GM19438 (cell line): ENCODE measurements at regions not wholly inside any gene's neighbourhood (a gene's known extent, or its start where the extent isn't known, plus 50 kb on each side); places are given as distances from the start of the nearest gene placed in this dataset.

ENCODE experiments used
- ATAC-seq: cut with Tn5 transposase; IDR thresholded peaks from one replicate; pipeline ENCODE4 v1.9.1; 2021; ENCODE audit warnings: low read depth; ENCODE audit not compliant: unreplicated experiment

GRCh38 chr20:39492223-39492797 lies 530.2 kb downstream of the DHX35 start:
- no peak for ATAC-seq

DNA sequence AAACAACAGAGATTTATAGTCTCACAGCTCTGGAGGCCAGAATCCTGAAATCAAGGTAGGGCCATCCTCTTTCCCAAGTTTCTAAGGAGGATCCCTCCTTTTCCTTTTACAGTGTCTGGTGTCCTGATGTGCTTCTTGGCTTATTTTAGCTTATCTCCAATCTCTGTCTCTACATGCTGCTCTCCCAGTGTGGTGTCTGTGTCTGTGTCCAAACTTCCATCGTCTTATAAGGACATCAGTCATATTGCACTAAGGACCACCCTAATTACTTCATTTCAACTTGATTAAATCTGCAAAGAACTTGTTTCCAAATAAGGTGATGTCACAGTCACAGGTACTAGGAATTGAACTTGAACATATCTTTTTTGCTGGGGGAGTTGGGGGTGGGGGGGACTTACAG lies 529.6 kb downstream of the DHX35 start:
- no peak for ATAC-seq

GRCh38 chr20:39489986-39490560 lies 527.9 kb downstream of the DHX35 start:
- ATAC-seq = no peak

GRCh38 chr20:39480276-39481043 lies 518.3 kb downstream of the DHX35 start:
- no peak for ATAC-seq

GRCh38 chr20:39479196-39479810 lies 517.2 kb downstream of the DHX35 start:
- ATAC-seq = no peak

GRCh38 chr20:39474879-39475278 lies 512.7 kb downstream of the DHX35 start:
- no peak for ATAC-seq

- ATAC-seq = no peak
These were observed 511.4 kb downstream of the DHX35 start for GRCh38 chr20:39473536-39473935.

DNA sequence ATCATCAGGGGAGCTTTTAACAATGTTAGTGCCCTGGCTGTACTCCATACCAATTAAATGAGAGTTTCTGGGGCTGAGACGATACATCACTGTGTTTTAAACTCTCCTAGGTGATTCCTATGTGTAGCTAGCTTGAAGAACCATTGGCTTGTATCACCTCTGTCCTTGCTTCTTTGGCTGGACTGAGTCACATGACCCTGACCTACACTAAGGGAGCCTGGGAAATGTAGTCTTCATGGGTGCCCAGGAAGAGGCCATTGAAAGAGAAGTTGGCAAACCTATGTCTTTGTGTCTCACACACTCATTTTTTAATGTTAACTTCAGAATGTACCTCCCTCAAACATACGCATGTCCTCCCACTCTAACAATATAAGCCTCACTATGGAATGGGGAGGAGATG lies 506.6 kb downstream of the DHX35 start:
- no peak for ATAC-seq

DNA sequence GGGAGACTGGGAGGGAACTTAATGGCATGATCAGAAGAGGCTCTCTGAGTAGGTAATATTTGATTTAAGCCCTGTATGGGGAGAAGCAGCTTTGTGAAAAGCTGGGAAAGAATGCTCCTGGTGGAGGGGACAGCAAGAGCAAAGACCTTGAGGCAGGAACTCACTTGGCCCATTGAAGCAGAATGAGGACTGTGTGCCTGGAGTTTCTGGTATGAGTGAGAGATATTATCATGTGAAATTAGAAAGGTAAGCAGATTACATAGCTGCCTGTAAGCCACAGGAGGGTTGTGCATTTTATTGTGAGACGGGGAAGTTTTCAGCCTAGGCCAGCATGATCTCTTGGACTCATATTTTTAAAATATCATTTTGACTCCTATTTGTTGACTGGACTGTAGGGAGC lies 502.1 kb downstream of the DHX35 start:
- no peak for ATAC-seq

DNA sequence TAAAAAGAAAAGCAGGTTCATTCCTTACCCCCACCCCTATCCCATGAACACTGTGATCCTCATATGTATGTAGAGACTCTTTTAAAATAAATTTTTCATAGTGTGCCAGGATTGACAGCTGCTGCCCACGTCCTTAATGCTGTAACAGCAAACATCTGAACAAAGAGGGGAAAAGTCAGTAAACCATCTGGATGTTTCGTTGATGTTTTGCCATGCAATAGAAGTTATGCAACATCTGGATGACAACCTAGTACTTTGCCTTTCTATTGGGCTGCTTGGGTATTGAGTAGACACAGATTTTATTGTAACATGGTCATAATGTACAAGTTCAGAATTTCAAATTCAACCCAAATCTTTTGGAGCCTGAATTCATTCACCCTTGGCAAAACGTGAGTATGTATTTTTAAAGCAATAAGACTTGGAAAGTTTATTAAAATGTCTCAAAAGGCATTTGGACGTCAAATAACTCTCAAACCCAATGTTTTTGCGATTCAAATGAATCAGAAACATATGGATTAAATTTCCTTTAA lies 500.3 kb downstream of the DHX35 start:
- no peak for ATAC-seq

DNA sequence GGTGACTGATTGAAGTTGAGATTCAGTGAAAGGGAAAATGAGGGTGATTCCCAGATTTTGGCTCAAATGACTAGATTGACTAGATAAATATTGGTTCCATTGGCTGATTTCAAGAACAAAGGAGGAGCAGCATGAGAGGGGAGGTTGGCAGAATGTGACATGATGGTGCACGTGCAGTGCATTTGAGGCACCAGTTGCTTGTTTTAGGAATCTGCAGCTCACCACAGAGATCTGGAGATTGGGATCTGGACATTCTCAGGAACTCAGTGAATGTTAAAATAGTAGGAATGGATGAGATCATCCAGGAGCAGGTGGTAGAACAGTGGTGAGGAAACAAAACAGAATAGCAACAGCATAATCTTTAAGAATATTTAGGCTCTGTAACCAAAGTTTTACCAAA lies 496.3 kb downstream of the DHX35 start:
- no peak for ATAC-seq

- ATAC-seq = no peak
These were observed 491.7 kb downstream of the DHX35 start for GRCh38 chr20:39453890-39454289.

- ATAC-seq = no peak
These were observed 490.6 kb downstream of the DHX35 start for GRCh38 chr20:39452583-39453340.

- ATAC-seq = no peak
These were observed 489.2 kb downstream of the DHX35 start for GRCh38 chr20:39451386-39451785.

DNA sequence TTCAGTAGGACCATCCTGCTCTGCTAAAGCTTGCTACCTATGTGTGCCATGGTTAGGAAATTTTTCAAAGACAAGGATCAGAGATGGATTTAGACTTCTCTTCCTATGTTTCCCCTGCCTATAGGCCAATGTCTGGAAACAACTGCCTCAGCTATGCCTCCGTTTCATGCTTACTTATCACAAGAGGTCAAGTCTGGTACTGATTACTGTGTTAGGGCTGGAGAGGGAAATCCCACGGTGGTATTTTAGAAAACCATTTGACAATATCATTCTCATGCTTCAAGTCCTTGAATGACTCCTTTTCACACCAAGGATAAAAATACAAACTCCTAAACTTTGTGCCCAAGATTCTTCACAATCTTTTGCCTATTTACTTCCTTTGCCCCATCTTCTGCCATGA lies 484.3 kb downstream of the DHX35 start:
- no peak for ATAC-seq

DNA sequence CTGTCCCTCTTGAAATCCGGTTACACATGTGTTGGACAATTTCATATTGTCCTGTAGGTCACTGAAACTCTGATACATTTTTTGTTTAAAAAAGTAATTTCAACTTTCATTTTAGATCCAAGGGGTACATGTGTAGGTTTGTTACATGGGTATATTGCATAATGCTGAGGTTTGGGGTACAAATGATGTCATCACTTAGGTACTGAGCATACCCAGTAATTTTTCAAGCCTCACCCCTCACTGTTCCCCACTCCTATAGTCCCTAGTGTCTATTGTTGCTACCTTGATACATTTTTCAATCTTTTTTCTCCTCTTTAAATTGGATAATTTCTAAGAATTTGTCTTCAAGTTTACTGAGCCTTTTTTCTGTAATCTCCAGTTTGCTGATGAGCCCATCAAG lies 483.0 kb downstream of the DHX35 start:
- no peak for ATAC-seq

DNA sequence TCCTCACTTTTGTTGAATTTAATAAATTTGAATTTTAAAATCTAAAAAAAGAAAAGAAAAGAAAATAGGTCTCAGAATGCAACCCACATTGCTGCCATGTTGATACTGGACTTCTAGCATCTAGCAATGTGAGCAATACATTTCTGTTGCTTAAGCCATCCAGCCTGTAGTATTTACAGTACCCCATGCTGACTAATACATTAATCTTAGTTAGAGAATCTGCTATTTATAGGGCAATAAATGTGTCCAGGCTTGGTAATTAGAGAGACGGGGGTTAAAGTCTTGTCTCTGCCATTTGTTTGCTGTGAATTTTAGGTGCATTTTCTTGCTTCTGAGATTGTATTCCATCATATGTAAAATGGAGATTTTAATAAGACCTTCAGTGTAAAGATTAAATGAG lies 471.3 kb downstream of the DHX35 start:
- no peak for ATAC-seq

GRCh38 chr20:39431091-39431880 lies 469.1 kb downstream of the DHX35 start:
- ATAC-seq = no peak

GRCh38 chr20:39429726-39430125 lies 467.6 kb downstream of the DHX35 start:
- no peak for ATAC-seq
